HCT116 (cell line): ENCODE measurements at regions not wholly inside any gene's neighbourhood (a gene's known extent, or its start where the extent isn't known, plus 50 kb on each side); places are given as distances from the start of the nearest gene placed in this dataset.

Experiments
- ATAC-seq: fragments of 200-7000 bp; cut with Tn5 transposase; 2 replicates; pipeline ENCODE4 v1.9.1; 2020; ENCODE audit warnings: mild to moderate bottlenecking, moderate library complexity
- BruUV-seq: library from RNA; stranded (reverse); fragments of 400-500 nt; replicated peaks from 2 replicates; lab custom pipeline; 2021; lab: Mats Ljungman, UMichigan
- CTCF ChIA-PET: fragments of 300-600 bp; sonication (Branson Sonifier 250); formaldehyde crosslinking; loops from one replicate; lab custom pipeline; 2021; ENCODE audit warnings: antibody characterized with exemption; lab: Charles Lee
- POLR2A ChIA-PET: fragments of 300-600, 350-600 bp; sonication (Branson Sonifier 250); formaldehyde crosslinking; loops from one replicate; lab custom pipeline; 2021; ENCODE audit warnings: antibody characterized with exemption; lab: Charles Lee
- RAD21 ChIA-PET, 2 experiments: fragments of 300-600 bp; sonication (Branson Sonifier 250); formaldehyde crosslinking; loops; one replicate each; lab custom pipeline; 2023; ENCODE audit warnings: low total read pairs in 2 of 2; ENCODE audit not compliant: uncharacterized antibody in 2 of 2, unreplicated experiment in 2 of 2, low non-redundant PET in 1 of 2; lab: Charles Lee
- DNase-seq: peaks from one replicate; pipeline ENCODE4 v3.0.0-alpha.2; 2010; ENCODE audit warnings: low read depth, low spot score
- H2AFZ ChIP-seq: fragments of 200-600 bp; shearing (Covaris generic), sonication (generic); 2 replicates; pipeline ENCODE4 v1.6.1; 2017; ENCODE audit warnings: low read depth, mixed run types, mixed read lengths, antibody characterized with exemption, low read length; ENCODE audit not compliant: poor library complexity, severe bottlenecking
- H3K27ac ChIP-seq: 2 replicates; pipeline ENCODE4 v1.5.1; 2012; ENCODE audit warnings: low read depth, low read length
- H3K27me3 ChIP-seq: fragments of 200-600 bp; sonication (generic); 2 replicates; pipeline ENCODE4 v1.6.1; 2016; ENCODE audit warnings: mixed run types, low read length, mixed read lengths; ENCODE audit not compliant: insufficient read depth
- H3K36me3 ChIP-seq, 2 experiments: fragments of 200-500 bp in 1 of 2; fragments of 200-600 bp in 1 of 2; sonication (Bioruptor generic) in 1 of 2; sonication (generic) in 1 of 2; 2 replicates each; pipeline versions ENCODE4 v1.5.1 to v1.6.1; 2014 to 2016; ENCODE audit warnings: low read length in 2 of 2, inconsistent platforms in 1 of 2, mixed read lengths in 1 of 2, mixed run types in 1 of 2; ENCODE audit not compliant: insufficient read depth in 2 of 2, control insufficient read depth in 1 of 2
- H3K4me1 ChIP-seq, 2 experiments: fragments of 200-600 bp in 1 of 2; sonication (generic) in 1 of 2; 2 replicates each; pipeline versions ENCODE4 v1.5.1 to v1.6.1; 2012 to 2017; ENCODE audit warnings: low read length in 2 of 2, inconsistent platforms in 1 of 2, mild to moderate bottlenecking in 1 of 2, mixed read lengths in 1 of 2, mixed run types in 1 of 2, moderate library complexity in 1 of 2; ENCODE audit not compliant: insufficient read depth in 2 of 2, control insufficient read depth in 1 of 2
- H3K4me2 ChIP-seq: fragments of 200-600 bp; sonication (generic); 2 replicates; pipeline ENCODE4 v1.6.1; 2017; ENCODE audit warnings: mixed run types, low read length, mixed read lengths
- H3K4me3 ChIP-seq, 2 experiments: fragments of 200-600 bp in 1 of 2; sonication (generic) in 1 of 2; replicated peaks in 1 of 2; 2 replicates each; pipeline ENCODE4 v1.5.1; 2011 to 2016; ENCODE audit warnings: low read length in 2 of 2, control low read depth in 1 of 2, low read depth in 1 of 2, mild to moderate bottlenecking in 1 of 2, mixed read lengths in 1 of 2, mixed run types in 1 of 2
- H3K79me2 ChIP-seq: fragments of 200-600 bp; sonication (generic); 2 replicates; pipeline ENCODE4 v1.6.1; 2017; ENCODE audit warnings: mild to moderate bottlenecking, mixed run types, low read length, moderate library complexity, mixed read lengths; ENCODE audit not compliant: insufficient read depth
- H3K9ac ChIP-seq: fragments of 200-600 bp; sonication (generic); 2 replicates; pipeline ENCODE4 v1.6.1; 2016; ENCODE audit warnings: low read length, mixed read lengths
- H3K9me2 ChIP-seq: fragments of 200-600 bp; sonication (generic), shearing (Covaris generic); 2 replicates; pipeline ENCODE4 v1.6.1; 2017; ENCODE audit warnings: mixed run types, mild to moderate bottlenecking, moderate library complexity; ENCODE audit not compliant: insufficient read depth
- H3K9me3 ChIP-seq, 2 experiments: fragments of 200-500 bp in 1 of 2; fragments of 200-600 bp in 1 of 2; sonication (Bioruptor generic) in 1 of 2; sonication (generic) in 1 of 2; 2 replicates each; pipeline ENCODE4 v1.6.1; 2014 to 2017; ENCODE audit warnings: low read length in 2 of 2, mixed read lengths in 2 of 2, inconsistent platforms in 1 of 2, low read depth in 1 of 2, mild to moderate bottlenecking in 1 of 2, mixed run types in 1 of 2, moderate library complexity in 1 of 2; ENCODE audit not compliant: control insufficient read depth in 1 of 2, insufficient read depth in 1 of 2
- H4K20me1 ChIP-seq: fragments of 200-600 bp; sonication (generic), shearing (Covaris generic); 2 replicates; pipeline ENCODE4 v1.6.1; 2017; ENCODE audit warnings: mixed run types, mild to moderate bottlenecking, moderate library complexity; ENCODE audit not compliant: insufficient read depth
- ELF1 ChIP-seq: IDR thresholded peaks from 2 replicates; pipeline ENCODE4 v1.6.1; 2012; ENCODE audit warnings: low read depth, borderline replicate concordance
- EZH2 ChIP-seq: fragments of 200-600 bp; sonication (generic); IDR thresholded peaks from 2 replicates; pipeline ENCODE4 v1.6.1; 2017; ENCODE audit warnings: antibody characterized with exemption, mixed run types
- EZH2phosphoT487 ChIP-seq: fragments of 200-600 bp; IDR thresholded peaks from 2 replicates; pipeline ENCODE4 v1.6.1; 2018; ENCODE audit warnings: antibody characterized with exemption, borderline replicate concordance
- POLR2A ChIP-seq: IDR thresholded peaks from 2 replicates; pipeline ENCODE4 v1.7.0; 2011; ENCODE audit warnings: borderline replicate concordance; ENCODE audit not compliant: insufficient read depth, insufficient read length; ENCODE audit errors: extremely low read depth
- RAD21 ChIP-seq: IDR thresholded peaks from 2 replicates; pipeline ENCODE4 v1.6.1; 2012; ENCODE audit warnings: low read depth, mild to moderate bottlenecking
- SIN3A ChIP-seq: IDR thresholded peaks from 2 replicates; pipeline ENCODE4 v1.6.1; 2012; ENCODE audit warnings: low read depth
- SRF ChIP-seq: IDR thresholded peaks from 2 replicates; pipeline ENCODE4 v1.6.1; 2012; ENCODE audit warnings: low read depth
- TCF7L2 ChIP-seq: IDR thresholded peaks from 2 replicates; pipeline ENCODE4 v1.7.0; 2011; ENCODE audit warnings: borderline replicate concordance, inconsistent platforms; ENCODE audit not compliant: insufficient read depth, insufficient read length; ENCODE audit errors: extremely low read depth
- ZNF274 ChIP-seq: fragments of 200-500 bp; sonication (Bioruptor generic); IDR thresholded peaks from 2 replicates; pipeline ENCODE4 v1.6.1; 2014; ENCODE audit warnings: mild to moderate bottlenecking, low read depth, low read length, inconsistent platforms
- intact Hi-C: fragments of 100-400 bp; cut with micrococcal nuclease; formaldehyde crosslinking; loops from 2 replicates; pipeline ENCODE4 v1.10.0; 2022
- TF ChIP-seq, protein P1 (sequence below): IDR thresholded peaks from 2 replicates; pipeline ENCODE4 v1.6.1; 2012; ENCODE audit warnings: low read depth
- TF ChIP-seq, protein P2 (sequence below): IDR thresholded peaks from 2 replicates; pipeline ENCODE4 v1.6.1; 2011; ENCODE audit warnings: mild to moderate bottlenecking, low read length, moderate library complexity; ENCODE audit not compliant: insufficient replicate concordance; ENCODE audit errors: extremely low read depth
- TF ChIP-seq, protein P3 (sequence below), 3 experiments: fragments of 200-600 bp in 1 of 3; sonication (generic) in 1 of 3; IDR thresholded peaks in 2 of 3; conservative IDR thresholded peaks in 1 of 3; 2 replicates each; pipeline ENCODE4 v1.5.1; 2012 to 2017; ENCODE audit warnings: low read depth in 2 of 3, low read length in 2 of 3, antibody characterized with exemption in 1 of 3, borderline replicate concordance in 1 of 3, control low read depth in 1 of 3, mild to moderate bottlenecking in 1 of 3, mixed read lengths in 1 of 3, mixed run types in 1 of 3, moderate library complexity in 1 of 3; ENCODE audit not compliant: insufficient read depth in 1 of 3

DNA sequence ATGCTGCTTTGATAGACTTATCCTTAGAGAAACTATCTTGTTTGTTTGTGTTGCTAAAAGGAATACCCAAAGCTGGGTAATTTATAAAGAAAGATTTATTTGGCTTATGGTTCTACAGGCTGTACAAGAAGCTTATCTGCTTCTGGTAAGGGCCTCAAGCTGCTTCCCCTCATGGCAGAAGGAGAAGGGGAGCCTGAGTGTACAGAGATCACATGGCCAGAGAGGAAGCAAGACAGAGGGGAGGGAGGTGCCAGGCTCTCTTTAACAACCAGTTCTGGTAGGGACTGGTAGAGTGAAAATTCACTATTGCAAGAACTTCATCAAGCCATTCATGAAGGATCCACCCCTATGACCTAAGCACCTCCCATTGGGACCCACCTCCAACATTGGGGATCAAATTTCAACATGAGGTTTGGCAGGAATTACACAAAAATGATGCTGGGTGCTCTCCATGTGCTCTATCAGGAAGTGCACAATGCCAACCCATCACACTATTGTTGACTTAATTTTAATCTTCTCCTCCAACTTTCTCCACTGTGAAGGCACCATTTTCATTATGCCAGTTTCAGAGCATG, 115.1 kb upstream of the SHB start (continued):
- TF ChIP-seq, protein P1, sequence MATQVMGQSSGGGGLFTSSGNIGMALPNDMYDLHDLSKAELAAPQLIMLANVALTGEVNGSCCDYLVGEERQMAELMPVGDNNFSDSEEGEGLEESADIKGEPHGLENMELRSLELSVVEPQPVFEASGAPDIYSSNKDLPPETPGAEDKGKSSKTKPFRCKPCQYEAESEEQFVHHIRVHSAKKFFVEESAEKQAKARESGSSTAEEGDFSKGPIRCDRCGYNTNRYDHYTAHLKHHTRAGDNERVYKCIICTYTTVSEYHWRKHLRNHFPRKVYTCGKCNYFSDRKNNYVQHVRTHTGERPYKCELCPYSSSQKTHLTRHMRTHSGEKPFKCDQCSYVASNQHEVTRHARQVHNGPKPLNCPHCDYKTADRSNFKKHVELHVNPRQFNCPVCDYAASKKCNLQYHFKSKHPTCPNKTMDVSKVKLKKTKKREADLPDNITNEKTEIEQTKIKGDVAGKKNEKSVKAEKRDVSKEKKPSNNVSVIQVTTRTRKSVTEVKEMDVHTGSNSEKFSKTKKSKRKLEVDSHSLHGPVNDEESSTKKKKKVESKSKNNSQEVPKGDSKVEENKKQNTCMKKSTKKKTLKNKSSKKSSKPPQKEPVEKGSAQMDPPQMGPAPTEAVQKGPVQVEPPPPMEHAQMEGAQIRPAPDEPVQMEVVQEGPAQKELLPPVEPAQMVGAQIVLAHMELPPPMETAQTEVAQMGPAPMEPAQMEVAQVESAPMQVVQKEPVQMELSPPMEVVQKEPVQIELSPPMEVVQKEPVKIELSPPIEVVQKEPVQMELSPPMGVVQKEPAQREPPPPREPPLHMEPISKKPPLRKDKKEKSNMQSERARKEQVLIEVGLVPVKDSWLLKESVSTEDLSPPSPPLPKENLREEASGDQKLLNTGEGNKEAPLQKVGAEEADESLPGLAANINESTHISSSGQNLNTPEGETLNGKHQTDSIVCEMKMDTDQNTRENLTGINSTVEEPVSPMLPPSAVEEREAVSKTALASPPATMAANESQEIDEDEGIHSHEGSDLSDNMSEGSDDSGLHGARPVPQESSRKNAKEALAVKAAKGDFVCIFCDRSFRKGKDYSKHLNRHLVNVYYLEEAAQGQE: no peak
- TF ChIP-seq, protein P2, sequence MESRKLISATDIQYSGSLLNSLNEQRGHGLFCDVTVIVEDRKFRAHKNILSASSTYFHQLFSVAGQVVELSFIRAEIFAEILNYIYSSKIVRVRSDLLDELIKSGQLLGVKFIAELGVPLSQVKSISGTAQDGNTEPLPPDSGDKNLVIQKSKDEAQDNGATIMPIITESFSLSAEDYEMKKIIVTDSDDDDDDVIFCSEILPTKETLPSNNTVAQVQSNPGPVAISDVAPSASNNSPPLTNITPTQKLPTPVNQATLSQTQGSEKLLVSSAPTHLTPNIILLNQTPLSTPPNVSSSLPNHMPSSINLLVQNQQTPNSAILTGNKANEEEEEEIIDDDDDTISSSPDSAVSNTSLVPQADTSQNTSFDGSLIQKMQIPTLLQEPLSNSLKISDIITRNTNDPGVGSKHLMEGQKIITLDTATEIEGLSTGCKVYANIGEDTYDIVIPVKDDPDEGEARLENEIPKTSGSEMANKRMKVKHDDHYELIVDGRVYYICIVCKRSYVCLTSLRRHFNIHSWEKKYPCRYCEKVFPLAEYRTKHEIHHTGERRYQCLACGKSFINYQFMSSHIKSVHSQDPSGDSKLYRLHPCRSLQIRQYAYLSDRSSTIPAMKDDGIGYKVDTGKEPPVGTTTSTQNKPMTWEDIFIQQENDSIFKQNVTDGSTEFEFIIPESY: no peak
- TF ChIP-seq TCF7L2 (no peak), EZH2 (no peak)
- TF ChIP-seq, all 23 proteins: peak for 0

DNA sequence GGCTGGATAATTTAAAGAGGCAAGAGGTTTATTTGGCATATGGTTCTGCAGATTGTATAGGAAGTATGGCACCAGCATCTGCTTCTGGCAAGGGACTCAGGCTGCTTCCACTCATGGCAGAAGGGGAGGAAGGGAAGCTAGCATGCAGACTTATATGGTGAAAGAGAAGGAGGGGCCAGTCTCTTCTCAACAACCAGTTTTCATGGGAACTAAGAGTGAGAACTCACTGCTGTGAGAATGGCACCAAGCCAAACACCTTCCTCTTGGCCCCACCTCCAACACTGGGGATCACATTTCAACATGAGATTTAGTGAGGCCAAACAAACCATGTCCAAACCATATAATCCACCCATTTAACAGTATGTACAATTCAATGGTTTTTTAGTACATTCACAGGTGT, 113.3 kb upstream of the SHB start:
- BruUV-seq: no TSS peak
- H3K79me2 ChIP-seq: no peaks in the 10 kb centered on the region
- TF ChIP-seq ELF1 (no peak), SIN3A (no peak), SRF (no peak), RAD21 (no peak), ZNF274 (no peak), EZH2phosphoT487 (no peak), POLR2A (no peak)
- TF ChIP-seq, protein P3, sequence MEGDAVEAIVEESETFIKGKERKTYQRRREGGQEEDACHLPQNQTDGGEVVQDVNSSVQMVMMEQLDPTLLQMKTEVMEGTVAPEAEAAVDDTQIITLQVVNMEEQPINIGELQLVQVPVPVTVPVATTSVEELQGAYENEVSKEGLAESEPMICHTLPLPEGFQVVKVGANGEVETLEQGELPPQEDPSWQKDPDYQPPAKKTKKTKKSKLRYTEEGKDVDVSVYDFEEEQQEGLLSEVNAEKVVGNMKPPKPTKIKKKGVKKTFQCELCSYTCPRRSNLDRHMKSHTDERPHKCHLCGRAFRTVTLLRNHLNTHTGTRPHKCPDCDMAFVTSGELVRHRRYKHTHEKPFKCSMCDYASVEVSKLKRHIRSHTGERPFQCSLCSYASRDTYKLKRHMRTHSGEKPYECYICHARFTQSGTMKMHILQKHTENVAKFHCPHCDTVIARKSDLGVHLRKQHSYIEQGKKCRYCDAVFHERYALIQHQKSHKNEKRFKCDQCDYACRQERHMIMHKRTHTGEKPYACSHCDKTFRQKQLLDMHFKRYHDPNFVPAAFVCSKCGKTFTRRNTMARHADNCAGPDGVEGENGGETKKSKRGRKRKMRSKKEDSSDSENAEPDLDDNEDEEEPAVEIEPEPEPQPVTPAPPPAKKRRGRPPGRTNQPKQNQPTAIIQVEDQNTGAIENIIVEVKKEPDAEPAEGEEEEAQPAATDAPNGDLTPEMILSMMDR (IDR thresholded peaks at IDR 0.05 in 2 of 3, conservative IDR thresholded peaks at IDR 0.05 in 1 of 3; ENCODE audit: borderline replicate concordance in 1 of 3, insufficient read depth in 1 of 3, low read depth in 2 of 3, low read length in 2 of 3): no peak
- TF ChIP-seq, protein P1: no peak

More for the DNA sequence above, 113.3 kb upstream of the SHB start:
- H3K4me3 ChIP-seq: no peak overlapping the region
- H3K9ac ChIP-seq: no peak overlapping the region
- intact Hi-C loops: no loop called here
- no peak overlapping the region for H3K4me2 ChIP-seq
- H3K9me3 ChIP-seq: no peaks in the 10 kb centered on the region
- no peak for DNase-seq
- ChIA-PET POLR2A (no interaction called here), RAD21 (no interaction called here), CTCF (no interaction called here)
- no peak for ATAC-seq
- H3K27me3 ChIP-seq: no peaks in the 10 kb centered on the region
- H2AFZ ChIP-seq: no peak overlapping the region
- H4K20me1 ChIP-seq: no peaks in the 10 kb centered on the region
- no peak overlapping the region for H3K27ac ChIP-seq
- H3K9me2 ChIP-seq: no peaks in the 10 kb centered on the region
- H3K4me1 ChIP-seq: peaks cover 3 to 61% of the 10 kb centered on the region in 2 experiments; a peak in 3 of 4 replicates
- H3K36me3 ChIP-seq: no peaks in the 10 kb centered on the region
